WTC11 (cell line): ENCODE measurements at regions not wholly inside any gene's neighbourhood (a gene's known extent, or its start where the extent isn't known, plus 50 kb on each side); places are given as distances from the start of the nearest gene placed in this dataset.

Source experiments
- CTCF ChIP-seq: fragments of 200-600 bp; IDR thresholded peaks from 2 replicates; pipeline ENCODE4 v1.8.0; 2022; ENCODE audit warnings: antibody characterized with exemption
- MLX ChIP-seq: sonication (generic); formaldehyde crosslinking; IDR thresholded peaks from 2 replicates; pipeline ENCODE4 v1.8.1; 2023; ENCODE audit warnings: mild to moderate bottlenecking, missing genetic modification reagents, moderate library complexity
- NFYB ChIP-seq: sonication (generic); formaldehyde crosslinking; conservative IDR thresholded peaks from 2 replicates; pipeline ENCODE4 v1.8.0; 2022; ENCODE audit warnings: low read depth, missing genetic modification reagents
- TF ChIP-seq, protein P1 (sequence below): sonication (generic); formaldehyde crosslinking; IDR thresholded peaks from 2 replicates; pipeline ENCODE4 v1.8.1; 2023; ENCODE audit warnings: mild to moderate bottlenecking, missing genetic modification reagents, moderate library complexity

- TF ChIP-seq CTCF (no peak), NFYB (CRISPR knock-in tag) (no peak), MLX (no peak)
- TF ChIP-seq, protein P1, sequence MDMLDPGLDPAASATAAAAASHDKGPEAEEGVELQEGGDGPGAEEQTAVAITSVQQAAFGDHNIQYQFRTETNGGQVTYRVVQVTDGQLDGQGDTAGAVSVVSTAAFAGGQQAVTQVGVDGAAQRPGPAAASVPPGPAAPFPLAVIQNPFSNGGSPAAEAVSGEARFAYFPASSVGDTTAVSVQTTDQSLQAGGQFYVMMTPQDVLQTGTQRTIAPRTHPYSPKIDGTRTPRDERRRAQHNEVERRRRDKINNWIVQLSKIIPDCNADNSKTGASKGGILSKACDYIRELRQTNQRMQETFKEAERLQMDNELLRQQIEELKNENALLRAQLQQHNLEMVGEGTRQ (CRISPR knock-in tag): no peak
These were observed 105.2 kb downstream of the TSEN15 start for GRCh38 chr1:184156521-184157393.
